ENCODE measurements at regions not wholly inside any gene's neighbourhood (a gene's known extent, or its start where the extent isn't known, plus 50 kb on each side); places are given as distances from the start of the nearest gene placed in this dataset.

GRCh38 chr14:49367696-49368095, 218.5 kb downstream of the RPS29 start:
- Histone ChIP-seq H3K4me3 (ENCODE audit: severe bottlenecking) (no peak overlapping the region), H3K9me3 (ENCODE audit: severe bottlenecking) (no peaks in the 10 kb centered on the region), H3K36me3 (ENCODE audit: low read depth) (no peaks in the 10 kb centered on the region), H3K27ac (ENCODE audit: poor library complexity, severe bottlenecking) (no peak overlapping the region), H3K27me3 (ENCODE audit: insufficient read depth, poor library complexity, severe bottlenecking) (peaks cover 9% of the 10 kb centered on the region), H3K4me1 (ENCODE audit: insufficient read depth, poor library complexity, severe bottlenecking) (no peaks in the 10 kb centered on the region)
- DNase-seq (ENCODE audit: low spot score) (no peak), ATAC-seq (ENCODE audit: low read depth) (no peak)
- TF ChIP-seq, protein P1, sequence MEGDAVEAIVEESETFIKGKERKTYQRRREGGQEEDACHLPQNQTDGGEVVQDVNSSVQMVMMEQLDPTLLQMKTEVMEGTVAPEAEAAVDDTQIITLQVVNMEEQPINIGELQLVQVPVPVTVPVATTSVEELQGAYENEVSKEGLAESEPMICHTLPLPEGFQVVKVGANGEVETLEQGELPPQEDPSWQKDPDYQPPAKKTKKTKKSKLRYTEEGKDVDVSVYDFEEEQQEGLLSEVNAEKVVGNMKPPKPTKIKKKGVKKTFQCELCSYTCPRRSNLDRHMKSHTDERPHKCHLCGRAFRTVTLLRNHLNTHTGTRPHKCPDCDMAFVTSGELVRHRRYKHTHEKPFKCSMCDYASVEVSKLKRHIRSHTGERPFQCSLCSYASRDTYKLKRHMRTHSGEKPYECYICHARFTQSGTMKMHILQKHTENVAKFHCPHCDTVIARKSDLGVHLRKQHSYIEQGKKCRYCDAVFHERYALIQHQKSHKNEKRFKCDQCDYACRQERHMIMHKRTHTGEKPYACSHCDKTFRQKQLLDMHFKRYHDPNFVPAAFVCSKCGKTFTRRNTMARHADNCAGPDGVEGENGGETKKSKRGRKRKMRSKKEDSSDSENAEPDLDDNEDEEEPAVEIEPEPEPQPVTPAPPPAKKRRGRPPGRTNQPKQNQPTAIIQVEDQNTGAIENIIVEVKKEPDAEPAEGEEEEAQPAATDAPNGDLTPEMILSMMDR (IDR thresholded peaks at IDR 0.05; ENCODE audit: poor library complexity, severe bottlenecking) = no peak

GRCh38 chr14:49366416-49366815, 219.8 kb downstream of the RPS29 start:
- H3K27ac ChIP-seq (ENCODE audit: poor library complexity, severe bottlenecking) = no peak overlapping the region
- TF ChIP-seq, protein P1 (IDR thresholded peaks at IDR 0.05; ENCODE audit: poor library complexity, severe bottlenecking) = no peak
- no peak for ATAC-seq (ENCODE audit: low read depth)
- H3K27me3 ChIP-seq (ENCODE audit: insufficient read depth, poor library complexity, severe bottlenecking) = peaks cover 7% of the 10 kb centered on the region
- no peaks in the 10 kb centered on the region for H3K9me3 ChIP-seq (ENCODE audit: severe bottlenecking)
- no peaks in the 10 kb centered on the region for H3K4me1 ChIP-seq (ENCODE audit: insufficient read depth, poor library complexity, severe bottlenecking)
- DNase-seq (ENCODE audit: low spot score) = no peak
- H3K4me3 ChIP-seq (ENCODE audit: severe bottlenecking) = no peak overlapping the region
- H3K36me3 ChIP-seq (ENCODE audit: low read depth) = no peaks in the 10 kb centered on the region

DNA sequence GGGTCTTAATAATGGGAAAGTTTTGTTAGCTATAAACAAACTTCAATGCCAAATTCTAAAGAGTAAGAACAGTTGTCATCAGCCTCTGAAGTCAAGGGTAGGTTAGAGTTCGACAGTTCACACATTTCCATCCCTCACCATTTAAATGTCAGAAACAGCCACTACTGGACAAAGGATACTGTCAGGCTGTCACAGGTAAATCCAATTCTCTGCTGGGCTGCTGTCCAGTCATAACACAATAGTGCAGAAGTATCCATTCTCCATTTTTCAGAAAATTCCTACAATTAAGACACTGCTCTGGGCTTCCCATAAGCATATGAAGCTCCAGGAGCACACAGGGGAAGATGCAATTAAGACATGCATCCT, 221.4 kb downstream of the RPS29 start:
- TF ChIP-seq, protein P1 (IDR thresholded peaks at IDR 0.05; ENCODE audit: poor library complexity, severe bottlenecking) = no peak
- no peaks in the 10 kb centered on the region for H3K27me3 ChIP-seq (ENCODE audit: insufficient read depth, poor library complexity, severe bottlenecking)
- ATAC-seq (ENCODE audit: low read depth) (no peak), DNase-seq (ENCODE audit: low spot score) (no peak)
- H3K36me3 ChIP-seq (ENCODE audit: low read depth) = no peaks in the 10 kb centered on the region
- H3K4me3 ChIP-seq (ENCODE audit: severe bottlenecking) = no peak overlapping the region
- H3K4me1 ChIP-seq (ENCODE audit: insufficient read depth, poor library complexity, severe bottlenecking) = no peaks in the 10 kb centered on the region
- no peak overlapping the region for H3K27ac ChIP-seq (ENCODE audit: poor library complexity, severe bottlenecking)
- no peaks in the 10 kb centered on the region for H3K9me3 ChIP-seq (ENCODE audit: severe bottlenecking)

- no peaks in the 10 kb centered on the region for H3K9me3 ChIP-seq (ENCODE audit: severe bottlenecking)
- no peaks in the 10 kb centered on the region for H3K36me3 ChIP-seq (ENCODE audit: low read depth)
- H3K4me1 ChIP-seq (ENCODE audit: insufficient read depth, poor library complexity, severe bottlenecking) = no peaks in the 10 kb centered on the region
- ATAC-seq (ENCODE audit: low read depth) = no peak
- no peak overlapping the region for H3K4me3 ChIP-seq (ENCODE audit: severe bottlenecking)
- no peaks in the 10 kb centered on the region for H3K27me3 ChIP-seq (ENCODE audit: insufficient read depth, poor library complexity, severe bottlenecking)
- no peak for DNase-seq (ENCODE audit: low spot score)
- H3K27ac ChIP-seq (ENCODE audit: poor library complexity, severe bottlenecking) = no peak overlapping the region
- TF ChIP-seq, protein P1 (IDR thresholded peaks at IDR 0.05; ENCODE audit: poor library complexity, severe bottlenecking) = no peak
These were observed 222.1 kb downstream of the RPS29 start for GRCh38 chr14:49363821-49364751.

GRCh38 chr14:49362916-49363315, 223.3 kb downstream of the RPS29 start:
- TF ChIP-seq, protein P1 (IDR thresholded peaks at IDR 0.05; ENCODE audit: poor library complexity, severe bottlenecking) = no peak
- no peak overlapping the region for H3K27ac ChIP-seq (ENCODE audit: poor library complexity, severe bottlenecking)
- ATAC-seq (ENCODE audit: low read depth) = no peak
- no peaks in the 10 kb centered on the region for H3K27me3 ChIP-seq (ENCODE audit: insufficient read depth, poor library complexity, severe bottlenecking)
- H3K4me1 ChIP-seq (ENCODE audit: insufficient read depth, poor library complexity, severe bottlenecking) = no peaks in the 10 kb centered on the region
- H3K4me3 ChIP-seq (ENCODE audit: severe bottlenecking) = no peak overlapping the region
- H3K9me3 ChIP-seq (ENCODE audit: severe bottlenecking) = no peaks in the 10 kb centered on the region
- H3K36me3 ChIP-seq (ENCODE audit: low read depth) = no peaks in the 10 kb centered on the region
- no peak for DNase-seq (ENCODE audit: low spot score)

Data from RWPE2 (cell line).